ENCODE measurements at regions not wholly inside any gene's neighbourhood (a gene's known extent, or its start where the extent isn't known, plus 50 kb on each side); places are given as distances from the start of the nearest gene placed in this dataset.

DNA sequence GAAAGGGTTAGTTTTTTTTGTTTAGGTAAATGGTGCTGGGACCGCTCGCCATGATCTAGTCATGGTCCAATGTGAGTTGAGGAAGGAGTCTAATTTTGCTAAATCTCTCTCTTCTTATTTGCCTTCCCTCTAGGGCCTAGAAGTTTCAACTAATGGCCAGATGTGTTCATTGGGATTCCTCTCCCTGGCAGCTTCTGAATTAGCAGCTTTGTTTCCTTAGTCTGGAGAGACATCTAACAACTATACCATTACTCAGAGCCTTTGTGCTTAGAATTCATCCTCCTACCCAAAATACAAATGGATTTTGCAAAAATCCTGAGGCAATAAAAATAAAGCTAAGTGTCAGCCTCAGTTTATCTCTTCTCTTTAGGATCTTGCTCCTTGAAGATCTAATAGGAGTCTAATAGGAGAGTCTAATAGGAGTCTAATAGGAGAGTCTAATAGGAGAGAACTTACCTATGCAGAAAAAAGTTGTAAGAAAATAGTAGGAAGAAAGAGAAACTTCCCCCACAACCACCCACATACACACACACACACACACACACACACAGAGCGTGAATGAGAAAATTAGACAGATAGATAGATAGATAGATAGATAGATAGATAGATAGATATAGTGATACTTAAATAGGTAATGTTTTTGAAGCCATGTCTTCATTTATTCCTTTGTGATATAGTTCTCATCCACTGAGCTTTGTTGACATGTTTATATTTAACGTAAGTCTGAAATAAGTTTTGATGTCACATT lies 980.5 kb upstream of the CNTN5 start:
- H3K9me3 Mint-ChIP-seq, result no peaks in the 10 kb centered on the region; the same call in 2 of the 3 replicates
- TF ChIP-seq CREB1 (CRISPR knock-in tag; IDR thresholded peaks at IDR 0.05; ENCODE audit: low read depth), result no peak
- TF ChIP-seq, protein P1, sequence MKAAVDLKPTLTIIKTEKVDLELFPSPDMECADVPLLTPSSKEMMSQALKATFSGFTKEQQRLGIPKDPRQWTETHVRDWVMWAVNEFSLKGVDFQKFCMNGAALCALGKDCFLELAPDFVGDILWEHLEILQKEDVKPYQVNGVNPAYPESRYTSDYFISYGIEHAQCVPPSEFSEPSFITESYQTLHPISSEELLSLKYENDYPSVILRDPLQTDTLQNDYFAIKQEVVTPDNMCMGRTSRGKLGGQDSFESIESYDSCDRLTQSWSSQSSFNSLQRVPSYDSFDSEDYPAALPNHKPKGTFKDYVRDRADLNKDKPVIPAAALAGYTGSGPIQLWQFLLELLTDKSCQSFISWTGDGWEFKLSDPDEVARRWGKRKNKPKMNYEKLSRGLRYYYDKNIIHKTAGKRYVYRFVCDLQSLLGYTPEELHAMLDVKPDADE (IDR thresholded peaks at IDR 0.05), result no peak
- TF ChIP-seq, protein P2, sequence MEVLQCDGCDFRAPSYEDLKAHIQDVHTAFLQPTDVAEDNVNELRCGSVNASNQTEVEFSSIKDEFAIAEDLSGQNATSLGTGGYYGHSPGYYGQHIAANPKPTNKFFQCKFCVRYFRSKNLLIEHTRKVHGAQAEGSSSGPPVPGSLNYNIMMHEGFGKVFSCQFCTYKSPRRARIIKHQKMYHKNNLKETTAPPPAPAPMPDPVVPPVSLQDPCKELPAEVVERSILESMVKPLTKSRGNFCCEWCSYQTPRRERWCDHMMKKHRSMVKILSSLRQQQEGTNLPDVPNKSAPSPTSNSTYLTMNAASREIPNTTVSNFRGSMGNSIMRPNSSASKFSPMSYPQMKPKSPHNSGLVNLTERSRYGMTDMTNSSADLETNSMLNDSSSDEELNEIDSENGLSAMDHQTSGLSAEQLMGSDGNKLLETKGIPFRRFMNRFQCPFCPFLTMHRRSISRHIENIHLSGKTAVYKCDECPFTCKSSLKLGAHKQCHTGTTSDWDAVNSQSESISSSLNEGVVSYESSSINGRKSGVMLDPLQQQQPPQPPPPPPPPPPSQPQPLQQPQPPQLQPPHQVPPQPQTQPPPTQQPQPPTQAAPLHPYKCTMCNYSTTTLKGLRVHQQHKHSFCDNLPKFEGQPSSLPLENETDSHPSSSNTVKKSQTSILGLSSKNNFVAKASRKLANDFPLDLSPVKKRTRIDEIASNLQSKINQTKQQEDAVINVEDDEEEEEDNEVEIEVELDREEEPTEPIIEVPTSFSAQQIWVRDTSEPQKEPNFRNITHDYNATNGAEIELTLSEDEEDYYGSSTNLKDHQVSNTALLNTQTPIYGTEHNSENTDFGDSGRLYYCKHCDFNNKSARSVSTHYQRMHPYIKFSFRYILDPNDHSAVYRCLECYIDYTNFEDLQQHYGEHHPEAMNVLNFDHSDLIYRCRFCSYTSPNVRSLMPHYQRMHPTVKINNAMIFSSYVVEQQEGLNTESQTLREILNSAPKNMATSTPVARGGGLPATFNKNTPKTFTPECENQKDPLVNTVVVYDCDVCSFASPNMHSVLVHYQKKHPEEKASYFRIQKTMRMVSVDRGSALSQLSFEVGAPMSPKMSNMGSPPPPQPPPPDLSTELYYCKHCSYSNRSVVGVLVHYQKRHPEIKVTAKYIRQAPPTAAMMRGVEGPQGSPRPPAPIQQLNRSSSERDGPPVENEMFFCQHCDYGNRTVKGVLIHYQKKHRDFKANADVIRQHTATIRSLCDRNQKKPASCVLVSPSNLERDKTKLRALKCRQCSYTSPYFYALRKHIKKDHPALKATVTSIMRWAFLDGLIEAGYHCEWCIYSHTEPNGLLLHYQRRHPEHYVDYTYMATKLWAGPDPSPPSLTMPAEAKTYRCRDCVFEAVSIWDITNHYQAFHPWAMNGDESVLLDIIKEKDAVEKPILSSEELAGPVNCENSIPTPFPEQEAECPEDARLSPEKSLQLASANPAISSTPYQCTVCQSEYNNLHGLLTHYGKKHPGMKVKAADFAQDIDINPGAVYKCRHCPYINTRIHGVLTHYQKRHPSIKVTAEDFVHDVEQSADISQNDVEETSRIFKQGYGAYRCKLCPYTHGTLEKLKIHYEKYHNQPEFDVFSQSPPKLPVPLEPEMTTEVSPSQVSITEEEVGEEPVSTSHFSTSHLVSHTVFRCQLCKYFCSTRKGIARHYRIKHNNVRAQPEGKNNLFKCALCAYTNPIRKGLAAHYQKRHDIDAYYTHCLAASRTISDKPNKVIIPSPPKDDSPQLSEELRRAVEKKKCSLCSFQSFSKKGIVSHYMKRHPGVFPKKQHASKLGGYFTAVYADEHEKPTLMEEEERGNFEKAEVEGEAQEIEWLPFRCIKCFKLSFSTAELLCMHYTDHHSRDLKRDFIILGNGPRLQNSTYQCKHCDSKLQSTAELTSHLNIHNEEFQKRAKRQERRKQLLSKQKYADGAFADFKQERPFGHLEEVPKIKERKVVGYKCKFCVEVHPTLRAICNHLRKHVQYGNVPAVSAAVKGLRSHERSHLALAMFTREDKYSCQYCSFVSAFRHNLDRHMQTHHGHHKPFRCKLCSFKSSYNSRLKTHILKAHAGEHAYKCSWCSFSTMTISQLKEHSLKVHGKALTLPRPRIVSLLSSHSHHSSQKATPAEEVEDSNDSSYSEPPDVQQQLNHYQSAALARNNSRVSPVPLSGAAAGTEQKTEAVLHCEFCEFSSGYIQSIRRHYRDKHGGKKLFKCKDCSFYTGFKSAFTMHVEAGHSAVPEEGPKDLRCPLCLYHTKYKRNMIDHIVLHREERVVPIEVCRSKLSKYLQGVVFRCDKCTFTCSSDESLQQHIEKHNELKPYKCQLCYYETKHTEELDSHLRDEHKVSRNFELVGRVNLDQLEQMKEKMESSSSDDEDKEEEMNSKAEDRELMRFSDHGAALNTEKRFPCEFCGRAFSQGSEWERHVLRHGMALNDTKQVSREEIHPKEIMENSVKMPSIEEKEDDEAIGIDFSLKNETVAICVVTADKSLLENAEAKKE (CRISPR knock-in tag; IDR thresholded peaks at IDR 0.05), result no peak
- TF ChIP-seq EZH2phosphoT487 (IDR thresholded peaks at IDR 0.05; ENCODE audit: unreplicated experiment), result no peak
- no peak for TF ChIP-seq NANOG (IDR thresholded peaks at IDR 0.05; ENCODE audit: borderline replicate concordance)
- Histone ChIP-seq H3K27ac (ENCODE audit: low read depth) (no peak overlapping the region), H3K9me2 (ENCODE audit: insufficient read depth) (no peaks in the 10 kb centered on the region), H3K4me1 (ENCODE audit: insufficient read depth) (no peaks in the 10 kb centered on the region), H3K79me2 (replicated peaks; ENCODE audit: insufficient read depth) (no peaks in the 10 kb centered on the region), H3F3A (replicated peaks; ENCODE audit: low read depth) (no peaks in the 10 kb centered on the region), H3K4me2 (no peak overlapping the region), H3K4me3 (no peak overlapping the region), H2AFZ (no peak overlapping the region; the same call in 1 of the 2 replicates), H3K36me3 (ENCODE audit: insufficient read depth) (no peaks in the 10 kb centered on the region), H4K20me1 (replicated peaks; ENCODE audit: insufficient read depth) (no peaks in the 10 kb centered on the region), H3K27me3 (ENCODE audit: insufficient read depth) (no peaks in the 10 kb centered on the region)
- H3K4me3 Mint-ChIP-seq, result no peak overlapping the region
- H3K27me3 Mint-ChIP-seq (ENCODE audit: insufficient read depth, low read depth, poor library complexity), result no peaks in the 10 kb centered on the region
- H3K27ac Mint-ChIP-seq, result no peak overlapping the region
- no peaks in the 10 kb centered on the region; the same call in 2 of the 3 replicates for H3K36me3 Mint-ChIP-seq (ENCODE audit: low read depth)
- ATAC-seq, result no peak
- H3K4me1 Mint-ChIP-seq, result no peaks in the 10 kb centered on the region; the same call in 2 of the 3 replicates
- no peak for DNase-seq (ENCODE audit: low spot score)

All from GM23338 (cell line).